Type B pancreatic cell (in vitro differentiated cells): ENCODE measurements at regions not wholly inside any gene's neighbourhood (a gene's known extent, or its start where the extent isn't known, plus 50 kb on each side); places are given as distances from the start of the nearest gene placed in this dataset.

Experiments
- DNase-seq: peaks from one replicate; pipeline ENCODE4 v3.0.0; 2021; ENCODE audit warnings: mixed read lengths; ENCODE audit not compliant: unreplicated experiment; ENCODE audit errors: extremely low spot score
- H3K27ac Mint-ChIP-seq: 2 replicates; pipeline ENCODE4 v1.8.0; 2021; ENCODE audit warnings: mild to moderate bottlenecking, mixed read lengths
- H3K27me3 Mint-ChIP-seq: 2 replicates; pipeline ENCODE4 v1.8.0; 2021; ENCODE audit warnings: mixed read lengths
- H3K36me3 Mint-ChIP-seq: 2 replicates; pipeline ENCODE4 v1.8.0; 2021; ENCODE audit warnings: mixed read lengths
- H3K4me1 Mint-ChIP-seq: one replicate; pipeline ENCODE4 v1.8.0; 2021; ENCODE audit warnings: mixed read lengths; ENCODE audit not compliant: unreplicated experiment
- H3K4me3 Mint-ChIP-seq: 2 replicates; pipeline ENCODE4 v1.8.0; 2021; ENCODE audit warnings: mild to moderate bottlenecking, mixed read lengths
- H3K9me3 Mint-ChIP-seq: 2 replicates; pipeline ENCODE4 v1.8.0; 2021; ENCODE audit warnings: mixed read lengths
- TF ChIP-seq, protein P1 (sequence below): fragments of 200-600 bp; sonication (generic); conservative IDR thresholded peaks from 2 replicates; pipeline ENCODE4 v1.5.0; 2021; ENCODE audit warnings: antibody characterized with exemption, mild to moderate bottlenecking

DNA sequence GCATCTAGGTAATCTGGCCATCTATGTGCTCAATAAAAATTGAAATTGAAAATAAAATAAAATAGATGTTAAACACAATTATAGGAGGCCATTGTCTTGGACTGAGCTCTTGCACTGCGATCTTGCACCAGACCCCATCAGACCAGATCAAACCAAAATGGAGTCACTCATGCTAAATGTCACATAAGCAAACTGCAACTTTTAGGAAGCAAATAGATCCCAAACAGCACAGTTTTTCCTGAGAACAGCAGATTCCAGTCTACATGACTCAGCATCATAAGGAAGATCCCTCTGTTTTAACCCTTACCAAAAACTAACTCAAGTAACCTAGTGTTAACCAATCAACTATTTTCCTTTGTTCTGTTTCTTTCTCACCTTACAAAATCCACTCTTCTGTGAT is 57.7 kb upstream of the LRP1B start:
- no peak overlapping the region for H3K27ac Mint-ChIP-seq
- no peaks in the 10 kb centered on the region for H3K27me3 Mint-ChIP-seq

DNA sequence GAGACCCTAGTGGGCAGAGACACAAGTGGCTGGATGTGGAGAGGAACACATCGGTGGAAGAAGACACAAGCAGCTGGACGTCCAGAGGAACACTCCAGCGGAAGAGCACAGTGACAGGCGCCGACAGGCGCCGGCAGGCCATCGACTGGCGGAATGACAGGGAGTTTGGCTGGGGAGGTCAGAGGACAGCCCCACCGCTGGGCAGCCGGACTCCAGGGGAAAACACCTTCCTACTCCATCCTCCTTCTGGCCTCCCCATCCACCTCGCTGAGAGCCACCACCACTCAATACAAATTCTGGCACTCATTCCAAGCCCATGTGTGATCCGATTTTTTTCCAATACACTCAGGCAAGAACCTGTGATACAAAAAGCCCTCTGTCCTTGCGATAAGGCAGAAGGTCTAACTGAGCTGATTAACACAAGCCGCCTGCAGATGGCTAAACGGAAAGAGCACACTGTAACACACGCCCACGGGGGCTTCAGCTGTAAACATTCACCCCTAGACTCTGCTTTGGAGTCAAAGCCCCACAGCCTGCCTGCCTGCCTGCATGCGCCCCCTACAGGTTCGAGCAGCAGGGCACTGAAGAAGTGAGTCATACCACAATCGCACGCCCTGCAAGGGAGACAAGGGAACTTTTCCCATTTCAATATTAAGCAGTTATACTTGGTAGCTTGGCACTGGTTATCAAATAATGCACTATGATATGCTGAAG is 50.2 kb upstream of the LRP1B start:
- H3K4me1 Mint-ChIP-seq: peaks cover 16% of the 10 kb centered on the region
- H3K36me3 Mint-ChIP-seq: no peaks in the 10 kb centered on the region
- no peaks in the 10 kb centered on the region for H3K27me3 Mint-ChIP-seq
- no peak overlapping the region for H3K27ac Mint-ChIP-seq
- H3K4me3 Mint-ChIP-seq: no peak overlapping the region
- H3K9me3 Mint-ChIP-seq: no peaks in the 10 kb centered on the region
- no peak for DNase-seq
- TF ChIP-seq, protein P1, sequence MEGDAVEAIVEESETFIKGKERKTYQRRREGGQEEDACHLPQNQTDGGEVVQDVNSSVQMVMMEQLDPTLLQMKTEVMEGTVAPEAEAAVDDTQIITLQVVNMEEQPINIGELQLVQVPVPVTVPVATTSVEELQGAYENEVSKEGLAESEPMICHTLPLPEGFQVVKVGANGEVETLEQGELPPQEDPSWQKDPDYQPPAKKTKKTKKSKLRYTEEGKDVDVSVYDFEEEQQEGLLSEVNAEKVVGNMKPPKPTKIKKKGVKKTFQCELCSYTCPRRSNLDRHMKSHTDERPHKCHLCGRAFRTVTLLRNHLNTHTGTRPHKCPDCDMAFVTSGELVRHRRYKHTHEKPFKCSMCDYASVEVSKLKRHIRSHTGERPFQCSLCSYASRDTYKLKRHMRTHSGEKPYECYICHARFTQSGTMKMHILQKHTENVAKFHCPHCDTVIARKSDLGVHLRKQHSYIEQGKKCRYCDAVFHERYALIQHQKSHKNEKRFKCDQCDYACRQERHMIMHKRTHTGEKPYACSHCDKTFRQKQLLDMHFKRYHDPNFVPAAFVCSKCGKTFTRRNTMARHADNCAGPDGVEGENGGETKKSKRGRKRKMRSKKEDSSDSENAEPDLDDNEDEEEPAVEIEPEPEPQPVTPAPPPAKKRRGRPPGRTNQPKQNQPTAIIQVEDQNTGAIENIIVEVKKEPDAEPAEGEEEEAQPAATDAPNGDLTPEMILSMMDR: peak; percentile 64

More for the DNA sequence above, 57.7 kb upstream of the LRP1B start:
- Mint-ChIP-seq H3K9me3 (no peaks in the 10 kb centered on the region), H3K4me3 (no peak overlapping the region), H3K4me1 (no peaks in the 10 kb centered on the region), H3K36me3 (no peaks in the 10 kb centered on the region)
- DNase-seq: no peak
- TF ChIP-seq, protein P1: no peak
